EH (cell line): ENCODE measurements at regions not wholly inside any gene's neighbourhood (a gene's known extent, or its start where the extent isn't known, plus 50 kb on each side); places are given as distances from the start of the nearest gene placed in this dataset.

Source experiments
- DNase-seq: peaks from one replicate; pipeline ENCODE4 v3.0.0-alpha.2; 2015; ENCODE audit warnings: low read depth

GRCh38 chr11:112513417-112513816 is 252.8 kb upstream of the PLET1 start:
- no peak for DNase-seq

- no peak for DNase-seq
These were observed 253.5 kb upstream of the PLET1 start for GRCh38 chr11:112514011-112514740.

DNA sequence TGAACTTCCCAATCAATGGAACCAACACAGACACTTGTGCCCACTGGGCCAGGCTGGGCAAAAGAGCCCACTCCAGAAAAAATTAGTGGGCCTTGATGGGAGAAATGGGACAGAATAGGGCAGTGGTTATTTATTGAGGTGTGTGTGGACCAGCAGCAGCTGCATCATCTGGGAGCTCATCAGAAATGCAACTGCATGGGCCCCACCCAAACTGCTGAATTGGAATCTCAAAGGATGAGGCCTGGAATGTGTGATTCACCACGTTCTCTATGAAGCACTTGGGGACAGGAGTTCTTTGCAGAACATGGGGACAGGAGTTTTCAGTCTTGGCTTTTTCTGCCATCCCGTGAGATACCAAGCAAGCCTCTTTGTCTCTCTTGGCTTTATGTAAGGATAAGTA is 255.6 kb upstream of the PLET1 start:
- DNase-seq, result peak; percentile 32

GRCh38 chr11:112516755-112517154 is 256.1 kb upstream of the PLET1 start:
- no peak for DNase-seq

DNA sequence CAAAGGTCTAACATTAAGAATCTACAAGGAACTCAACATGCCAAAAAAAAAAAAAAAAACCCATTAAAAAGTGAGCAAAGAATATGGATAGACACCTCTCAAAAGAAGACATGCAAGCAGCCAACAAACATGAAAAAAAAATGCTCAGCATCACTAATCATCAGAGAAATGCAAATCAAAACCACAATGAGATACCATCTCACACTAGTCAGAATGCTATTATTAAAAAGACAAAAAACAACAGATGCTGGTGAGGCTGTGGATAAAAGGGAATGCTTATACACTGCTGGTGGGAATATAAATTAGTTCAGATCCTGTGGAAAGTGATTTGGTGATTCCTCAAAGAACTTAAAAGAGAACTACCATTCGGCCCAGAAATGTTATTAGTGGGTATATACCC is 257.7 kb upstream of the PLET1 start:
- DNase-seq, result peak; percentile 35

GRCh38 chr11:112519751-112520150 is 259.1 kb upstream of the PLET1 start:
- no peak for DNase-seq

DNA sequence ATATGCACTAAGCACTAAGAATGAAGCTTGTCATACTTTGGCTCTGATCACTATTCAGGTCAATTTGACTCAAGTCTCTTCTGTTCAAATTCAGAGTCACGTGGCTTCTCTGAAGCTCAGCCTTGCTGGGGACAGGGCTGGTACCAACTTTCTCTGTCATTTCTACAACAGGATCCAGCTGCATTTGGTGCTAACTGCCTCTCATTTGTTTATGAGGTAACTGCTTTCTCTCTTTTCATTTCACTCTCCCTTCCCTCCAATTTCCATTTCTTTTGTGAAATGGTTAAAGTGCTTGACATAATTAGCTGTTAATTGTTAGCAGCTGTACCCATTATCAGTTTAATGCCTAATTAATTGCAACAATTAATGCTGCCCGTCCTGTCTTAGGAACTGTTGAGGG is 259.7 kb upstream of the PLET1 start:
- DNase-seq, result no peak

DNA sequence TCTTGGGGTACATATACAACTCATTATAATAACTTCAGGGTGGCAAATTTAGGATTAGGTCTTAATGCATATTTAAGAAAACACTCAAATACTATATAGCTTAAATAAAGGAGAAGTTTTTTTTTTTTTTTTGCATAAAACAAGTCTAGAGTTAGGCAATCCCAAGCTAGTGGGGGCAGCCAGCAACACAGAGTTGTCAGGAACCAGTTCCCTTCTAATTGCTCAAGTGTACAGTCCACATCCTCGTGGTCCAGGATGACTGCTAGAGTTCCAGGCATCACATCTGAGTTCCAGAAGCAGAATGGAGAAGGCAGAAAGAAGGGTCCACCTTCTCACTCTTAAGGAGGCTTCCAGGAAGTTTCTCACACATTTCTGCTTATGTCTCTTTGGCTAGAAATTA is 261.9 kb upstream of the PLET1 start:
- DNase-seq, result no peak

- no peak for DNase-seq
These were observed 262.4 kb upstream of the PLET1 start for GRCh38 chr11:112523031-112523430.

GRCh38 chr11:112523477-112523876 is 262.8 kb upstream of the PLET1 start:
- peak; percentile 66 for DNase-seq

GRCh38 chr11:112523951-112524350 is 263.3 kb upstream of the PLET1 start:
- DNase-seq, result peak; percentile 21

- DNase-seq, result peak; percentile 36
These were observed 264.1 kb upstream of the PLET1 start for GRCh38 chr11:112524798-112525197.

GRCh38 chr11:112525270-112525669 is 264.6 kb upstream of the PLET1 start:
- DNase-seq, result peak; percentile 61

DNA sequence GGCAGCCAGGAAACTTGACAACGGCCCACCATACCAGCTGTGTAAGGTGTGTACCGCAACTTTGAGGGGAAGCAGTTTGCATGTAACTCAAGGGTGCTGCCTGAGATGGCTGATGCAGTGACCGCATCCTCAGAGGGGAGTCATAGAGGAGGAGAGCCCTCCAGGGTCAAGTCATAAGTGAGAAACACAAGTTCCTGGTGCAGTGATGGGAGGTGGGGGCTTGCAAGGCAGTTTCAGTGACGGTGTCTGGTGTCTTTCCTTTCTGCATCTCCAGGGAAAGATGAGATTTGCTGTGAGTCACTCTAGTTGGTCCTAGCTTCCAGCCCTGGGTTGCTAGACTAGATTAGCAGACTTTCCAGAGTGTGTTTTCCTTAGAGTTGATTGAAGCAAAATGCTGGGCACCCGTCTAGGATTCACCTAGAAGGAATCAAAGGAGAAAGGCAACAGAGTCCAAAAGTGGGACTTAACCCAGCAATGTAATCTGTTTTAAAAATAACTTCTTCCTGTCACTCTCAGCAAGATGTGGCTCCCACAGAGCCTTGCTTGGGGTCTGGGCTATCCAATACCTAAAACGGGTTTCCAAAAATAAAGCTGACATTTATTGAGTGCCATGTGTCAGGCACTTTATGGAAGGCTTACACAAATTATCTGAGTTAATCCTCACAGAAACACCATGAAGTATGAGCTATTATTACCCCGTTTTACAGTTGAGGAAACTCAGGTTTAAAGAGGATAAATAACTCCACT is 265.4 kb upstream of the PLET1 start:
- peak; percentile 7 for DNase-seq

DNA sequence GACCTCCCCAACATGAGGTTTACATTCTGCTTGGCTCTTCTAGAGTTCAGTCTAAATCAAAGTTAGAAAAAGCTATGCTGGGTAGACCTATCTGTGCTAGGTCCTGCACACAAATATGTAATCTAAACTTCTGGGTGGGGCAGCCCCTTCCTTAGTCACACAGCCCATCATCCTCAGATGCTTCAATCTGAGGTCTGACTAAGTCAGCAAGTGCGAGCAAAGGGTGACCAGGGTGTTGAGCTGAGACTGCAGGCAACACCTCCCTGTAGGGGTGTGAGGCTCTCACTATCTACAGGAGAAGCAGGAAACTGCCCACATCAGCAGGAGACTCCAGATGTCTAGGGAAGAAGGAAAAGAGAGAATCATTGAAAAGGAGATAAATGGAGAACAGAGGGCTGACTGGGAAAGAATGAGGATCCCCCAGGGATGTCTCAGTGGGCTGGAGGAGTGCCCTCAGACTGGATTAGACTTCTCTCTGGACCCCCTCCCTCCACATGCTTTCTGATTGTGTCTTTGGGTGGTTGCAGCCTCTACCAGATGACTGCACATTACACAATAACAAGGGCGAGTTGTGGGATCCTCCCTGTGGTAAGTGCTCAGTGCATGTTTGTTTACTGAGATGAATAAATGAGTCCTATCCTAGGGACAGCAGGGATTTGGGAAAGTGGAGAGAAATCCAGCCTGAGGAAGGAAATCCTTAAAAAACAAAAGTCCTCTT is 266.2 kb upstream of the PLET1 start:
- DNase-seq, result peak; percentile 17

GRCh38 chr11:112529071-112529470 is 268.4 kb upstream of the PLET1 start:
- DNase-seq, result no peak

DNA sequence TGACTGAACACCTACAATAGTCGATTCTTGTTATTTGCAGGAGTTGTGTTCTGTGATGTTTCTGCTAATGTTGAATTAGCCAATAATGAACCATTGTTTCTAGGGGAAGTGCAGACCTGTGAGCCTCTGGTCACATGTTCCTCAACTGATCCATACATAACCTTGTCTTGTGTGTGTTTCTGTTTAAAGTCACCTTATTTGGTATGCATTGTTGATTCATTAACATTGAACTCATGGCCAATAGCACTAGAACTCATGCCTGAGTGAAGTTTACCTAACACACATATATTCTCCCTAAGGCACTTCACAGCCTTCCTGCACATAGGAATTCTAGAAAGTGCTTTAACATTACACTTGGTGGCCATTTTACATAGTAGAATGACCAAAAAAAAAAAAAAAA is 271.8 kb upstream of the PLET1 start:
- DNase-seq, result no peak

- no peak for DNase-seq
These were observed 273.0 kb upstream of the PLET1 start for GRCh38 chr11:112533682-112534081.

DNA sequence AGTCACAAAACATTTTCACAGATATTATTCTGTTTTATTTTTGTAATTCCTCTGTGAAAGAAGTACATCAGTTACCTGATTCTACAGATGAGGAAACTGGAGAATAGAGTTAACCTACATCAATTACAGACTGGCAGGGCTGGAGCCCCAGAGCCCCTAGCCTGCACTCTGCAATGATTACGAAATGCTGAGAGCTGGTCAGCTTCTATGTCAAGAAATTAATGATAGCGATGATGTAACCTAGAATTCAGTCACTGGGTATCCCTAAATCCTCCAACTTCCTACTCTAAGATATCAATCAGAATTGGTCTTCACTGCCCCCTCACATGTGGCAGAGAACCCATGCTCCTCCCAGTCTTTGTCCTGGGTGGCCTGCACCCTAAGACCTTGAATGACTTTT is 273.5 kb upstream of the PLET1 start:
- no peak for DNase-seq

- no peak for DNase-seq
These were observed 276.4 kb upstream of the PLET1 start for GRCh38 chr11:112537026-112537425.

- DNase-seq, result peak; percentile 8
These were observed 277.2 kb upstream of the PLET1 start for GRCh38 chr11:112537846-112538330.

DNA sequence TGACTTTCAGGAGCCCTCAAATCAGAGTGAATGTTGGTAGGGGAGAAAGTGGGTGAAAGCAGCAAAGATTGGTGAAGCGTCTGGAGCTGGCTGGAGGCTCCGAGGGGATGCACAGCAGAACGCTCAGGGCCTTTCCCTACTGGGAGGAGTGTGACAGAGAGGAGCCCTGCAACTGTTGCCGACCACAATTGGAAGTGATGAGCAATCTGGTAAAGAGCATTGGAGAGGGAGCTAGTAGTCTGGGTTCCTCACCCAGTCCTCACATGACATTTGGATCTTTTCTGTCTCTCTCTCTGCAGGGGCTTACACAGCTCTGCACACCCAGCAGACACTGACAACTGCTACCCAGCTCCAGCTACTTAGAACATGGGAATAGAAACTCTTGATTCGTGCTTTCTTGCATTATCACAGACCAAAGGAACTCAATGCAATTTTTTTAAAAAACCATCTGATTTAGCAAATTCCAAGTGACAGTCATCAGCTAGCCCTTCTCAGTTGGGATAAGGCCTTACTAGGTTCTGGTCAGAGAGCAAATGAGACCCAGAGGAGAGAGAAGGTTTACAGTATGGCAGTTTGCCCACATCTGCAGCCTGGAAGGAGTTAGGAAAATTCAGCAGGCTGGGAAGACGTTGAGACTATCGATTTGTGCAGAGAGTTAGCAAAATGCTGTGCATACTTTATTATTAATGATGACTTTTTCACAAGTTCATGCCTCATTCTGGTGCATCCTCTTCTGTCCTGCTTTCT is 278.0 kb upstream of the PLET1 start:
- DNase-seq, result peak; percentile 7
